ENCODE measurements at regions not wholly inside any gene's neighbourhood (a gene's known extent, or its start where the extent isn't known, plus 50 kb on each side); places are given as distances from the start of the nearest gene placed in this dataset.

DNA sequence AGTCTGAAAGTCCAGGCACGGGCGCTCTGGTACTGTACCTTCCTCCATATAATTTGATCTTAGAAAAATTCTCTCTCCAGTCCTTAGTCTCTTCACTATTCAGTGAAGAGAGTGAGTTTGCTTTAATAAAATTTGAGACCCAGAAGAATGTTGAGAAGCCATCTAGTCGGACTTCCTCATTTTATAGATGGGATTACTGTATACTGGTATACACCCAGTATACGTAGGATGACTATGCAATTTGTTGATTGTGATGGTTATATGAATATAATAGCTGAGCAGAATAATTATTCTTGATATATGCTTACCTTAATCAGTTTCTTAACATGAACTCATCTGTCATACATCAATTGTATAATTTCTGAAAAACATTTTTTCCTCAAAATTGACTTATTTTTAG lies 328.0 kb upstream of the B3GALT2 start:
- TF ChIP-seq, protein P1, sequence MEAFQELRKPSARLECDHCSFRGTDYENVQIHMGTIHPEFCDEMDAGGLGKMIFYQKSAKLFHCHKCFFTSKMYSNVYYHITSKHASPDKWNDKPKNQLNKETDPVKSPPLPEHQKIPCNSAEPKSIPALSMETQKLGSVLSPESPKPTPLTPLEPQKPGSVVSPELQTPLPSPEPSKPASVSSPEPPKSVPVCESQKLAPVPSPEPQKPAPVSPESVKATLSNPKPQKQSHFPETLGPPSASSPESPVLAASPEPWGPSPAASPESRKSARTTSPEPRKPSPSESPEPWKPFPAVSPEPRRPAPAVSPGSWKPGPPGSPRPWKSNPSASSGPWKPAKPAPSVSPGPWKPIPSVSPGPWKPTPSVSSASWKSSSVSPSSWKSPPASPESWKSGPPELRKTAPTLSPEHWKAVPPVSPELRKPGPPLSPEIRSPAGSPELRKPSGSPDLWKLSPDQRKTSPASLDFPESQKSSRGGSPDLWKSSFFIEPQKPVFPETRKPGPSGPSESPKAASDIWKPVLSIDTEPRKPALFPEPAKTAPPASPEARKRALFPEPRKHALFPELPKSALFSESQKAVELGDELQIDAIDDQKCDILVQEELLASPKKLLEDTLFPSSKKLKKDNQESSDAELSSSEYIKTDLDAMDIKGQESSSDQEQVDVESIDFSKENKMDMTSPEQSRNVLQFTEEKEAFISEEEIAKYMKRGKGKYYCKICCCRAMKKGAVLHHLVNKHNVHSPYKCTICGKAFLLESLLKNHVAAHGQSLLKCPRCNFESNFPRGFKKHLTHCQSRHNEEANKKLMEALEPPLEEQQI (IDR thresholded peaks at IDR 0.05), result no peak
- TF ChIP-seq SPI1 (IDR thresholded peaks at IDR 0.05; ENCODE audit: borderline replicate concordance, low read depth, low read length) (peak; percentile 41; the same call in 1 of the 2 replicates), NFE2 (IDR thresholded peaks at IDR 0.05; ENCODE audit: low read depth) (peak; percentile 30; the same call in 1 of the 2 replicates), JUND (IDR thresholded peaks at IDR 0.05; ENCODE audit: borderline replicate concordance, low read depth, low read length) (no peak), JUND (tag; IDR thresholded peaks at IDR 0.05; ENCODE audit: borderline replicate concordance, low read depth, low read length) (no peak), MAFF (IDR thresholded peaks at IDR 0.05; ENCODE audit: low read length) (peak; percentile 13; the same call in 1 of the 2 replicates), MAFG (tag; conservative IDR thresholded peaks at IDR 0.05) (peak; percentile 52), NFE2L1 (tag; IDR thresholded peaks at IDR 0.05; ENCODE audit: borderline replicate concordance, low read depth) (peak; percentile 12; the same call in 1 of the 2 replicates)
- Histone ChIP-seq H3K9me3 (replicated peaks; ENCODE audit: control insufficient read depth, insufficient read depth, low read depth, low read length) (no peaks in the 10 kb centered on the region), H3K27ac (ENCODE audit: extremely low read depth, low read depth, low read length) (no peak overlapping the region), H3K79me2 (ENCODE audit: control insufficient read depth, insufficient read depth, low read length) (no peaks in the 10 kb centered on the region), H3K9me1 (ENCODE audit: control insufficient read depth, insufficient read depth, low read length) (no peaks in the 10 kb centered on the region), H3K36me3 (ENCODE audit: control insufficient read depth, insufficient read depth, low read length) (no peaks in the 10 kb centered on the region), H3K4me3 (no peak overlapping the region), H4K20me1 (replicated peaks; ENCODE audit: control insufficient read depth, insufficient read depth, low read length) (no peaks in the 10 kb centered on the region), H3K27me3 (ENCODE audit: control insufficient read depth in 2 of 2, insufficient read depth in 2 of 2, low read length in 2 of 2) (no peaks in the 10 kb centered on the region), H3K9ac (ENCODE audit: insufficient read depth in 1 of 2, low read depth in 2 of 2, low read length in 2 of 2) (no peak overlapping the region), H3K4me1 (replicated peaks in 1 of 2; ENCODE audit: control insufficient read depth in 2 of 2, insufficient read depth in 2 of 2, low read length in 2 of 2) (no peaks in the 10 kb centered on the region), H3K4me2 (ENCODE audit: insufficient read depth, low read length) (no peak overlapping the region), H2AFZ (ENCODE audit: low read depth, low read length) (no peak overlapping the region)
- POLR2A ChIA-PET, result no interaction called here
- intact Hi-C loops (cut with micrococcal nuclease) (no loop called here), in situ Hi-C loops (cut with MboI) (no loop called here)
- CTCF ChIA-PET (ENCODE audit: low intra/inter-chr PET ratio), result no interaction called here
- WGBS (ENCODE audit: insufficient coverage, low coverage, missing lambda C conversion rate), result 1% methylated on average over 4 of the region's 4 CpGs
- FAIRE-seq, result no peak
- ATAC-seq, result no peak
- no TSS peak for BruUV-seq (replicated peaks)
- no peak for DNase-seq (ENCODE audit: extremely low read depth in 1 of 4, low spot score in 3 of 4)

Measured in K562 (cell line).